Ectodermal cell (in vitro differentiated cells): ENCODE measurements at regions not wholly inside any gene's neighbourhood (a gene's known extent, or its start where the extent isn't known, plus 50 kb on each side); places are given as distances from the start of the nearest gene placed in this dataset.
"Not testable (repeated sequence)": the region's sequence is repeated elsewhere in the genome, so short reads cannot be mapped to it uniquely, and the experiment has no call there.

Experiments used
- H3K27ac ChIP-seq: 2 replicates; pipeline ENCODE4 v1.7.0; 2013; ENCODE audit warnings: mild to moderate bottlenecking, low read depth, low read length; ENCODE audit not compliant: insufficient read depth, poor library complexity, severe bottlenecking
- H3K27me3 ChIP-seq: 2 replicates; pipeline ENCODE4 v1.7.0; 2013; ENCODE audit warnings: mild to moderate bottlenecking, low read length; ENCODE audit not compliant: insufficient read depth, control insufficient read depth, poor library complexity, severe bottlenecking
- H3K36me3 ChIP-seq: one replicate; pipeline ENCODE4 v1.7.0; 2013; ENCODE audit warnings: low read length; ENCODE audit not compliant: control insufficient read depth, insufficient read depth
- H3K4me1 ChIP-seq: one replicate; pipeline ENCODE4 v1.7.0; 2013; ENCODE audit warnings: low read length; ENCODE audit not compliant: control insufficient read depth, insufficient read depth
- H3K4me3 ChIP-seq: 2 replicates; pipeline ENCODE4 v1.7.0; 2013; ENCODE audit warnings: low read depth, low read length, control low read depth; ENCODE audit not compliant: insufficient read depth
- H3K9me3 ChIP-seq: 2 replicates; pipeline ENCODE4 v1.7.0; 2013; ENCODE audit warnings: mild to moderate bottlenecking, low read length, moderate library complexity; ENCODE audit not compliant: control insufficient read depth
- WGBS, 2 experiments: methylation state at CpG; one replicate each; pipeline ENCODE4 v1.1.7; 2013; ENCODE audit warnings: missing lambda C conversion rate in 2 of 2; 5-methylcytosine and 5-hydroxymethylcytosine counted together

GRCh38 chr2:21860907-21861306, 737.1 kb downstream of the TDRD15 start:
- Histone ChIP-seq H3K4me3 (no peak overlapping the region), H3K27ac (no peak overlapping the region), H3K4me1 (no peaks in the 10 kb centered on the region), H3K27me3 (no peaks in the 10 kb centered on the region), H3K36me3 (no peaks in the 10 kb centered on the region), H3K9me3 (no peaks in the 10 kb centered on the region)
- WGBS, 2 experiments: 88 to 89% methylated on average over 2 of the region's 2 CpGs

- H3K27me3 ChIP-seq: no peaks in the 10 kb centered on the region
- no peaks in the 10 kb centered on the region for H3K9me3 ChIP-seq
- 87 to 91% methylated on average over 5 of the region's 5 CpGs for WGBS, 2 experiments
- H3K4me1 ChIP-seq: no peaks in the 10 kb centered on the region
- no peak overlapping the region for H3K27ac ChIP-seq
- H3K36me3 ChIP-seq: no peaks in the 10 kb centered on the region
- no peak overlapping the region for H3K4me3 ChIP-seq
Observed at GRCh38 chr2:21866316-21866715, 742.5 kb downstream of the TDRD15 start.

GRCh38 chr2:21887881-21888280, 764.1 kb downstream of the TDRD15 start:
- no peaks in the 10 kb centered on the region for H3K27me3 ChIP-seq
- H3K27ac ChIP-seq: no peak overlapping the region
- H3K4me1 ChIP-seq: no peaks in the 10 kb centered on the region
- 90 to 99% methylated on average over 4 of the region's 4 CpGs for WGBS, 2 experiments
- no peaks in the 10 kb centered on the region for H3K36me3 ChIP-seq
- H3K4me3 ChIP-seq: no peak overlapping the region
- H3K9me3 ChIP-seq: no peaks in the 10 kb centered on the region

GRCh38 chr2:21890041-21890440, 766.3 kb downstream of the TDRD15 start:
- 89 to 92% methylated on average over 7 of the region's 7 CpGs for WGBS, 2 experiments
- Histone ChIP-seq H3K4me1 (no peaks in the 10 kb centered on the region), H3K9me3 (no peaks in the 10 kb centered on the region), H3K36me3 (no peaks in the 10 kb centered on the region), H3K27ac (no peak overlapping the region), H3K27me3 (no peaks in the 10 kb centered on the region), H3K4me3 (no peak overlapping the region)

GRCh38 chr2:21890716-21891115, 766.9 kb downstream of the TDRD15 start:
- H3K27me3 ChIP-seq: no peaks in the 10 kb centered on the region

GRCh38 chr2:21891191-21891590, 767.4 kb downstream of the TDRD15 start:
- 90 to 91% methylated on average over 5 of the region's 5 CpGs for WGBS, 2 experiments
- no peaks in the 10 kb centered on the region for H3K36me3 ChIP-seq
- H3K9me3 ChIP-seq: no peaks in the 10 kb centered on the region
- H3K4me3 ChIP-seq: no peak overlapping the region
- no peak overlapping the region for H3K27ac ChIP-seq
- H3K4me1 ChIP-seq: no peaks in the 10 kb centered on the region
- no peaks in the 10 kb centered on the region for H3K27me3 ChIP-seq

More at GRCh38 chr2:21890716-21891115, 766.9 kb downstream of the TDRD15 start:
- Histone ChIP-seq H3K9me3 (no peaks in the 10 kb centered on the region), H3K27ac (no peak overlapping the region), H3K4me3 (no peak overlapping the region), H3K4me1 (no peaks in the 10 kb centered on the region), H3K36me3 (no peaks in the 10 kb centered on the region)
- 94 to 96% methylated on average over 6 of the region's 6 CpGs for WGBS, 2 experiments

GRCh38 chr2:21892140-21892539, 768.4 kb downstream of the TDRD15 start:
- 93 to 95% methylated on average over 7 to 8 of the region's 8 CpGs for WGBS, 2 experiments
- Histone ChIP-seq H3K4me1 (no peaks in the 10 kb centered on the region), H3K27me3 (no peaks in the 10 kb centered on the region), H3K27ac (no peak overlapping the region), H3K36me3 (no peaks in the 10 kb centered on the region), H3K9me3 (no peaks in the 10 kb centered on the region), H3K4me3 (no peak overlapping the region)

GRCh38 chr2:21895200-21895599, 771.4 kb downstream of the TDRD15 start:
- WGBS, 2 experiments: 92 to 100% methylated on average over 3 to 5 of the region's 5 CpGs

GRCh38 chr2:21908712-21909380, 785.1 kb downstream of the TDRD15 start:
- not testable (repeated sequence) for H3K9me3 ChIP-seq, H3K36me3 ChIP-seq, H3K27me3 ChIP-seq, H3K4me3 ChIP-seq, H3K4me1 ChIP-seq, H3K27ac ChIP-seq
- WGBS, 2 experiments: 91 to 92% methylated on average over 22 to 26 of the region's 26 CpGs

More at GRCh38 chr2:21895200-21895599, 771.4 kb downstream of the TDRD15 start:
- Histone ChIP-seq H3K4me3 (no peak overlapping the region), H3K27ac (no peak overlapping the region), H3K36me3 (no peaks in the 10 kb centered on the region), H3K4me1 (no peaks in the 10 kb centered on the region), H3K9me3 (no peaks in the 10 kb centered on the region), H3K27me3 (no peaks in the 10 kb centered on the region)

GRCh38 chr2:21910832-21911507, 787.2 kb downstream of the TDRD15 start:
- Histone ChIP-seq H3K4me3 (no peak overlapping the region), H3K27me3 (no peaks in the 10 kb centered on the region), H3K36me3 (no peaks in the 10 kb centered on the region), H3K4me1 (no peaks in the 10 kb centered on the region), H3K9me3 (no peaks in the 10 kb centered on the region), H3K27ac (no peak overlapping the region)
- 88 to 90% methylated on average over 6 of the region's 6 CpGs for WGBS, 2 experiments
